Embryonic facial prominence (tissue), 1 donor: ENCODE measurements at regions not wholly inside any gene's neighbourhood (a gene's known extent, or its start where the extent isn't known, plus 50 kb on each side); places are given as distances from the start of the nearest gene placed in this dataset.
A peak's percentile ranks its signal among the peaks of the same experiment; 100 is the strongest.

Experiments
- DNase-seq: peaks from one replicate; pipeline ENCODE4 v3.0.0-alpha.2; 2016; ENCODE audit errors: extremely low spot score

DNA sequence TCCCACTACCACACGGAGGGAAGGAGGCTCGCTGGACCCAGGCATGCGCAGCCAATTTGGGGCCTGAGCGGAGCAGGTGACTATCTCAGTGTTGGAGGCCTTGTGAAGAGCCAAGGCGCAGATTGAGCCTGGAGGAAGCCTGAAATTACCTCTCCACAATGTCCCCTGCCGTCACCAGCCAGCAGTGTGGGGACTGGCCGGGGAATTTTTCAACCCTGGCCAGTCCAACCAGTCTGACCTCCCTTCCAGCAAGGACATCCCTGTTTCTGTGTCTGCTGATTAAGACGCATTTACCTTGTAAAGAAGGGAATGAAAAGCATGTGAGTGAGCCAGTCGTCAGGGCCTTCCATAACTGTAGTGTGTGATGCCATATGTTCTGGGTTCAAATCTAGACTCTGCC, 198.1 kb upstream of the IRX3 start:
- no peak for DNase-seq

DNA sequence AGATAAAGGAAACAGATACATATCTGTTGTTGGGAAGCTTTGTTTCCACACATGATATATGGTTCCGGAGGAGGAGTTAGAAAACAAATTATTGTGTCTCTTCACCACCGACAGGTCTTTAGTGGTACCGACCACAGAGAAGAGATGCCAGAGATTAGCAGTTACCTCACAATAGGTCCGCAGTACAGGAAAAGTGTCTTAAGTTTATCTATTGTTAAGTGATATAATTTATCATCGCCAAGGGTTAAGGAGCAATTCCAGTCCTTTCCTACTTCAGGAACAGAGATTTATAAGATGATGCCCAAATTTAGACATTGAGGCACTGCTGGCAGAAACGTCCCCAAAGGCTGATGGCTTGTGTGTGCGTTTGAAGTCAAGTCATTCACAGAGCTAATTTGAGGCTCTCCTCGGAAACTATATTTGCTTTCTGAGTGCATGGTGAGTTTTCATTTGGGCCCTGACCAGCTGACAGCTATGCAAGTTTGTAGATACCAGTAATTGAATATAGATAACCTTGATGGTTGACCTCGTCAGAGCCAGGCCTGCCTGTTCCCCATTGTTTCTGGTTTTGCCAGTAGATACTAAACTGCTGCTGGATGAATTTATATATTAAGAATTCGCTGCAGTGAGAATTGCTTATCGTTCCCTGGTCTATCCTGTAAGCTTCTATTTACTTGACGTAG, 196.4 kb upstream of the IRX3 start:
- no peak for DNase-seq

DNA sequence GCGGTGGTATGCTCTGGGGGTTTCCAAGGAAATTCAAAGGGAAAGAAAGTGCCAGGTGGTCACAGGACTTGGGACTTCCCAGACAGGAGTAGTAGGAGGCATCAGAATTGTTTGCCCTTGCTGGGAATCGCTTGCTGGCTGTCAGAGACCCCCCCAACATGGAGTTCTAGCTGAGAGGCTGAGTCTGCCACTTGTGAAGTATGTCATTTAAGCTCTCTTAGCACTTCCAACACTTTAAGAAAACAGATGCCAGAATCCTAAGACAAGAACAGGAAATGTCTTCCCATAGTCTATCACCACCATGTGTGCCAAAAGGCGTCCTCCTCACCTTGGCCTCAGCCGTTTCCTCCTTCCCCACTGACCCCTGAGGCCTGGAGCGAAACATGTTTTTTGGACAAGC, 193.8 kb upstream of the IRX3 start:
- no peak for DNase-seq

DNA sequence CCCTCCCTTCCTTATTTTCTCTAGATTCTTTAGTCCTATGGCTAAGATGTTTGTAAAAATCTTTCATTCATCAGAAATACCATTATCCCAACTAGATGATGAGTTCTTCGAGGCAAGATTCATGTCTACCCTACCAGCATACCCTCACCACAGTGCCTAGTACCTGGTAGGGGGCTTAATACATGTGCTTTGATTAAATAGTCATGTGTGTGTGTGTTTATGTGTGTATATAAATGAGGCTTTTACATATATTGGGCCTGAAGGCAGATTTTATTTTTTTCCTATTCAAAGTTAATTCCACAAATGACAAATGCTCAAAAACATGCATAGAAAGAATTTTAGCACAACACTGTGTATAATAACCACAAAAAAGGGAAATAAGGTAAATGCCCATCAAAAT, 193.0 kb upstream of the IRX3 start:
- DNase-seq: no peak

DNA sequence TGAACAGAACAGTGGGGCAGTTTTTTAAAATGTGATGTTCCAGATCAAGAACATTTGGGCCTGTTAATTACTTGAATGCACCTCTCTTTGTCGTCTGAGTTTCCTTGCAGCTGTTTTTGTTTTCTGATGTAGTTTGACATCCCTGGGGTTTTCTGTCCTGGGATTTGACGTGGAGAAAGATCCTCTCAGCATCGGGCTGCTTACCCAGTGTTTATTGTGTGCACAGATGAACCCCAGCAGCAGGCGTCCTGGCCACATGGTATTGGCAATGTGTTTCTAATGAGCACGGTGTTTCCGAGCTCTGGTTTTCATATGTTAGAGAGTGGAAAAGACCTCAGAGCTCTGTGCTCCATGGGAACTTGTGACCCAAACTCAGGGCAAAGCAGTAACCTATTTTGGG, 191.1 kb upstream of the IRX3 start:
- DNase-seq: no peak

DNA sequence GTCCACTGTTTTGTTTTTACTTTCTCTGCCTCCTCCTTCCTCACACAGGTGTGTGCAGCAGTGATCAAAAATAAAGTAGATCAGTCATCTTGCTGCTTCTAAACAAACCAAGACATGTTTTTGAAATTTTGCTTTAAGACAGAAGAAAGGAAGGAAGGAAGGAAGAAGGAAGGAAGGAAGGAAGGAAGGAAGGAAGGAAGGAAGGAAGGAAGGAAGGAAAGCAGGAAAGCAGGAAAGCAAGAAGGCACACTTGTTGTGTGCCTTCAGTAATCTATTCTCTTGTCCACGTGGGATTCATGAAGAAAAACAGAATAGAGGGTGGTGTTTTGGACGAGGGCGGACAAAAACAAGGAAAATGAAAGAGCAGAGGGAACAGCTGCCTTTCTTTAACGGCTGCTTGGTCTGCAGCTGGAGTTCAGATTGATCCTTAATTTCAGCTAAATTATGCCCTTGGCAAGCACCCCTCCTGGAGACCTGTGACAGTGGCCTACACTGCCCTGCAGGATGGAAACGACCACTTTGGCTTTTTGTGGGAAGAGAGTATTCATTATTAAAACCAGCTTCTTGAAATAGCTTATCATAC, 188.5 kb upstream of the IRX3 start:
- DNase-seq: no peak

DNA sequence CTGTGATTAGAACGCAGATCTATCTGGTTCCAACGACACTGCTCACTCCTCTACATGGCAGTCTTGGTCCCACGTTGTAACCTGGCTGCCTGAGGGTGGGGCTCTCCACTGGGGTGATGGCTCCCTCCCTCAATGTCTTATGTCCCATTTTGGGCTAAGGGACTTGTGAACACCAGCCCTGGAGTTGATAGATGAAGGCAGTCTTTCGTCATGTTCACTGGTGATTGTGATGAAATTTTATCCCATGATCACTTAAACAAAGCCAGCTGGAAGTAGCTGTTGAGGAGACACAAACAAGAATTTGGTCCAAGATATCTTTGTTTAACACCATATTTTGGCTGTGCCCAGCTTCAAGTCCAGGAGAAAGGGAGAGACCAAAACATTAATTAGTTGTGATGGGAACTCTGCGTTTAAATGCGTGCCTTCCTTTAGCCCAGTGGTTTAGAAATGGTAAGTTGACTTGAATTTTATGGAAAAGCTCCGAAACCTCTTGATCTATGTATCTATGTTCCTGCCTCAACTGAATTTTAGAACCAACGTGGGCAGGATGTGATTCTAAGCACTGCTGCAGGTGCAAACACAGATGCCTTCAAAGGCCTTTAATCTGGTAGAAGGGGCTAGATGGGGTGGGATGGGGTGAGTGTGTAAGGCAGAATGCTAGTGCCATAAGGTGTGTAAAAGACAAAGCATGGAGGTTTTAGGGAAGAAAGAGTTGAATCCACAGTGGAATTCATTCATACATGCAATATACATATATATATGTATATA, 186.8 kb upstream of the IRX3 start:
- DNase-seq: no peak

DNA sequence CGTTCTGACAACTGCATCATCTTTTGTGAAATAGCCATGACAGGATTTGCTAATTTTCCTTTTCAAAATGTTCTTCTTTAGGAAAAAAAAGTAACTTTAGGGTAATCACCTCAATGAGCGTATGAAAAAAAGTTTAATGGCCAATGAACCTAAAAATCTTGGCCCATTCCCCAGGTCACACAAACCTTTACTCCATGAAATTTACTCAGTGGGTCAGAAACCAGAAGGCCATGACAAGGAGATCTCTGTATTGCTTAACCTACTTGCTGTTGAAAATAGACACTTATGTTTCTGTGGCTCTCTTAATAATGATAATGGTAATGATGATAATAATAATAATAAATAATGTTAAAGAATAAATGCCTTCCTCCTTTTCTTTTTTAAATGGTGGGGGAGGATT, 180.8 kb upstream of the IRX3 start:
- DNase-seq: no peak

DNA sequence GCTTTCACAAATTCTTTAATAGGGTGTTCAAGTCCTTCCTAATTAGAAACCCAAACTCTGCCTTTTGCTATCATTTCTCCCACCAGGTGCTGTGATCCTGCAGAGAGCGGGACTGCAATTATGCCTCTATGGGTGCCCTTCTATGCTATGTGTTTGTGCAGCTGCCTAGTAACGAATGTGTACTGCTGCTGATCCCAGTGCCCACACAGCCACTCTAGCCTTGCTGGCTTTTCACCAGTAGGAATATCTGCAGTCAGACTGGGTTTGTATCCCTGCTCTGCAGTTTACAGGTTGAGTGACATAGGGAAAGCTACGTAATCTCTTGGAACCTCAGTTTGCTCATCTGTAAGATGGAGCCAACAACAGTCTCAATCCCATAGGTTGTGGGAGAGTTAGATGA, 179.6 kb upstream of the IRX3 start:
- no peak for DNase-seq

DNA sequence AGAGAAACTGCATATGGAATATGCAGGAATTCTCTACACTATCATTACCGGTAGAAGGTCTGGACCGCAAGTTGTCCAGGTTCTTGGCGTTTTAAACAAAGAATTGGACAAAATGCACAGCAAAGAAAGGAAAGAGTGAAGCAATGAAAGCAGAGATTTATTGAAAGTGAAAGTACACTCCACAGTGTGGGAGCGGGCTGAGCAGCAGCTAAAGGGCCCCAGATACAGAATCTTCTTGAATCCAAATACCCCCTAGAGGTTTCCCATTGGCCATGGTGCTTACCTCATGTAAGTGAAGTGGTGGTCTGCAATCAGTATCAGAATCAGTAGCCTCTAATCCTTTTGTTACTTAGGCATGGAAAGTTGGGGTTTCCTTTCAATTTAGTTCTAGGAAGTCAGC, 178.5 kb upstream of the IRX3 start:
- no peak for DNase-seq

DNA sequence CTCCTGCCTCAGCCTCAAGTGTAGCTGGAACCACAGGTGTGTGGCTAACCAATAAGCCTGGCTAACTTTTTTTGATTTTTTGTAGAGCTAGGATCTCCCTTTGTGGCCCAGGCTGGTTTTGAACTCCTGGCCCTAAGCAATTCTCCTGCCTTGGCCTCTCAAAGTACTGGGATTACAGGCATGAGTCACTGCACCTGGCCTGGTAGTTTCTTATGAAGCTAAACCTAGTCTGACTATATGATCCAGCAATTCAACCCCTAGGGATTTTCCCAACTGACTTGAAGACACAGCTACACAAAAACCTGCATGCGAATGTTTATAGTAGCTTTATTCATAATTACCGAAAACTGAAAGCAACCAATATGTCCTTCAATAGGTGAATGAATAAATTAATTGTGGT, 176.2 kb upstream of the IRX3 start:
- DNase-seq: no peak

DNA sequence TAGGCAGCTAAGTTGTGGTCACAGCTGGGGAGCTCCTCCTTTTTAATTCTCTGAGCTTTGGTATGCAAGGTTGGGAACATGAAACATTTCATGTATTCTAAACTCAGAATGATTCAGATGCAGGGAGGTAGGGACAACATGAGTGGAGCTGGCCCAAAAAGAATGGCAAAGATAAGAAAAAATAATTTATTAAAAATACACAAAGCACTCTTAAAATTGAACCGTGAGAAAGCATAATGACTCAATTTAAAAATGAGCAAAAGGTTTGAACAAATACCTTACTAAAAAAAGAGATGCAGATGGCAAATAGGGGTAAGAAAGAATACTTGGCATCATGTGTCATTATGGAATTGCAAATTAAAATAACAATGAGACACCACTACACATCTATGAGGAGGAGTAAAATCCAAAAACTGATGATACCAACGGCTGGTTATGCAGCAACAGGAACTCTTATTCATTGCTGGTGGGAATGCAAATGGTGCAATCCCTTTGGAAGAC, 175.6 kb upstream of the IRX3 start:
- DNase-seq: no peak

DNA sequence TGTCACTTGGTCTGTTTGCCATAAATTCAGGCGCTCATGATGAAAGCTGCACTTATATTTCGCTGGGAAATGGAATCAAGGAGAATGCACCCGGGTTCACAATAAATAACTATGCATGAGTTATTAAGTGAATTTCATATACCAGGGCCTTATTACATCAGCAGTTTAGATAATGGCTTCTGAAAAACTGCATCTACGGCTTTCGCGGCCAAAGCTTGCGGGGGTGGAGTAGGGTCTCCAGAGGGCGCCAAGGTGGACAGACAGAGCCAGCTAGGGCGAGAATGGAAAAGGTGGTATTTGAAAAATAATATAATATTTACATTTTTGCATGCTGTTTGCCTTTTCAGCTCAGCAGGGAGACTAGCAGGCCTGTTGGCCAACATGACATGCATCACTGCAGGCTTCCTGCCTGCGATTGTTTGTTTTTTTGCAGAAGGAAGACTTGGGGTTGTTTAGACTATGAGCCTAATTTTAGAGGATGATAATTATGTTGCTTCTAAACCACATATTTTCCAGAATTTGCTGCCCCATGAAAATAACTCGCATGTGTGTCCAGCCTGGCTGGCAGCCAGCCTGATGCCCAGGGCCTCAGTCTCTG, 173.8 kb upstream of the IRX3 start:
- no peak for DNase-seq

DNA sequence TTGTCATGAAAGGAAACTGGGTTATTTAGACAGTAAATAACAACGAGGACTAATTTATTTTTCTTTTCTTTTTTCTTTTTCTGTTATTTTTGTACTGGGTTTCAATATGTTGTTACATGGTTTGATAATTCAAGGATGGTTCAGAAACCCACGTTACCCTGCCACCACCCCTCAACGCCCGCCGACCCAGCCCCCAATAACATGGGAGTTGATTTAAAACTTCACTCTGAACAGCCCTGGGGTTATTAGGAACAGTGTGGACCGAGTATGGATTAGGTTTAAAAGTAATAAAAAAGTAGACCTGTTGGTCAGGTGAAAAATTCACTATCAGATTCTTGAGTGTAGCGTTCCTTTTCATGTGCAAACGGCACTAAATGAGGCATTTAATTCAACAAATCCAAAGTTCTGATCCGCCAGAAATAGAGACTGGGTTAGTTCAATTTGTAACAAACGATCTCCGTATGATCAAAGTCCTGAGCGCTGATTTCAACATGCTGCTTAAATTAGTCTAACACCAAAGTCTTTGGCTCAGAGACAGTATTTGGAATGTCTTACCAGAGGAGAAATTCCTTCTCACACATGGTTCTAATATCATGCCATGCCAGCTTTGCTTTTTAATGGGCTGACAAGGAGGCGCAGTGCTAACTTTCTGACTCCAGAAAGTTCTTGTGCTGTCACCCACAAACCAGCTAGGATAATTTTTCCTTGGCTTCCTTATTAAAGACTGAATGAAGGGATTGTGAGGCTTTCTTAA, 173.1 kb upstream of the IRX3 start:
- DNase-seq: peak; percentile 59

DNA sequence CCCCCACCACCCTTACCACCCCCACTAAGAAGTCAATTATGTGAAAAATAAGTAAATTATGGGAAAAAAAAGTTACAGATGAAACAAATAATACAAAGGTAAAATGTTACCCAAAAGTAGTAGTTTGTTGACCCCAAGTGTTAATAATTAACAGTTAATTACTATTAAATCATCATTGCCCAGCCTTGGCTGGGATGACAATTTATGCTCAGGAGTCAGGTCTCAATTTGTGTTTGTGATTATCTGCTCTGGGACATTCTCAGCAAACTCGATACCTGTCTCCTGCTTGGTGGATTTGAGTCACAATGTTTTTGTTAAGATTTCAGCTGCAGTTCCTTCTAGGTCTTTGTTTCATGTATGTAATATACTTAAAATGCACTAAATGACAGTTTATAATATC, 172.3 kb upstream of the IRX3 start:
- no peak for DNase-seq

DNA sequence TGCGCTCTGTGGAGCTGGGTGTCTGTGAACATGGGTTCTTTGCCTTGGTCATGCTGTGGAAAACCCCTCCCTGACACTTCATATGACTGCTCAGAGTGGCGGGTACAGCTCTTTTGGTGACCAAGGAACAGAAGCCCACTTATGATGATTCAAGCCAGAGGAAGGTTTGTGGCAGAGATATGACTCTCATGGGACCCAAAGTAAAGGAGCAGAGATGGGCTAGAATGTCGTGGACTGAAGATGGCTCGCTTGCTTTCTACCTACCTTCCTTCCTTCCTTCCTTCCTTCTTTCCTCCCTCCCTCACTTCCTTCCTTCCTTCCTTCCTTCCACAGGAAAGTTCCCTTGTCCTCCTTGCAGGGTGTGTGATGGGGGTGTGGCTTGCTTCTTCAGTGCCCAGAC, 169.7 kb upstream of the IRX3 start:
- no peak for DNase-seq

DNA sequence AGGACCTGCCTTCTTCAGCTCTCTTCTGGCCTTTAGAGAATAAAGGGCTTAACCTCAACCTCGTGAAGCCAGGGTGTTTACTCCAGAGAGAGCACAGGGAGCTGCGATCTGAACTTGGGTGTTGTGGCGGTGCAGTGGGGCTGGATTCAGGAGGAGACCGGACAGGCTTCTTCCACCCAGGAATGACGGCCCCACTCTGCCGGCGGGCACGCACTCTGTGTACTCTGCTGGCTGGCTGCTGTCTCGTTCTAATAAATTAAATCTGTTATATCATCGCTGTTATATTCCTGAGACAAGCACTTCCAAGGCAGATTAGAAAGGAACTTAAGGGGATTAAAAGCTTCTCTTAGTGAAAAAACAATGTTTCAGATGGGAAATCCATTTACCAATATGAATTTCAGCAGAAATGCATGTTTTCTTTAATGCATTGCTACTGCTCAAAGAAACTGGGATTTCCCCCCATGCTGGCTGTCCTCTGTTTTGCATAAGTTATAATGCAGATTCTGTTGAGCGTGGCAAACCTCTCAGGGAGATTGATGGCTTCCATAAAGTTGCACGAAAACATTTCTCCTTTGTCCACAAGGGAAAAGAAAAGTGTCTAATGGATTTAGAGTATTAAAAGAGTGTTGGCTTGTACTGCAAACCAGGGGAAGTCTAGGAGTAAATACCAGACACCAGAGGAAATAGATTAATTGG, 168.6 kb upstream of the IRX3 start:
- no peak for DNase-seq

DNA sequence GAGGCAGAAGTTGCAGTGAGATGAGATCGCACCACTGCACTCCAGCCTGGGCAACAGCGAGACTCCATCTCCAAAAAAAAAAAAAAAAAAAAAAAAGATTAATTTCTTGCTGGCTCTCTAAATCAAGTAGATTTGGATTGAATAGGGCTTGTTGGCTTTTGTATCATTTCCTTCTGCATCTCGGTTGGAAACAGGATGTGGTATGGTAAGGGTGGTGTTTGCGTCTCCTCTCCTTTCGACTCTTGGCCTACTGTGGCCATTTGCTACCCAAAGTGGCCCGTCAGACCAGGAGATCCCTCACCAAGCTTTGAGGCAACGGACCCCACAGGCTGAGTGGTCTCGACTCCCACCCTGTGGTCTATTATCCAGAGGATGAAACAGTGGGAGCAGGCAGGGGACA, 168.0 kb upstream of the IRX3 start:
- no peak for DNase-seq

DNA sequence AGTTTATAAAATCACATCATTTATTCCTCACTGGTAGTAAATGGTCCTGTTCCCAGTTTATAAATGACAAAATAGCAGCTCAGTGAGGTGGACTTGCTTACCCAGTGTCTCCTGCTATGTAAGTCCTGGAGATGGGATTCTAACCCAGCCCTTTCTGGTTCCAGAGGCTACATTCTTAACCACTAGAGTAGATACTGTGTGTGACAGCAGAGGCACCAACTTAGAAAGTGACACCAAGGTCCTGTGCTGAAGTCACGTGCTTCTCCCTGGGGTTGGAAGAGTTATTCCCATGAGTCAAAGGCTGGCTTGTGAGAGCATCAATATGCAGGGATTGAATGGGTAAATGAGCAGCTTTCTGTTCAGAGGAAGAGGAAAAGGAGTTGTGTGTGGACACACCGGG, 167.3 kb upstream of the IRX3 start:
- no peak for DNase-seq

DNA sequence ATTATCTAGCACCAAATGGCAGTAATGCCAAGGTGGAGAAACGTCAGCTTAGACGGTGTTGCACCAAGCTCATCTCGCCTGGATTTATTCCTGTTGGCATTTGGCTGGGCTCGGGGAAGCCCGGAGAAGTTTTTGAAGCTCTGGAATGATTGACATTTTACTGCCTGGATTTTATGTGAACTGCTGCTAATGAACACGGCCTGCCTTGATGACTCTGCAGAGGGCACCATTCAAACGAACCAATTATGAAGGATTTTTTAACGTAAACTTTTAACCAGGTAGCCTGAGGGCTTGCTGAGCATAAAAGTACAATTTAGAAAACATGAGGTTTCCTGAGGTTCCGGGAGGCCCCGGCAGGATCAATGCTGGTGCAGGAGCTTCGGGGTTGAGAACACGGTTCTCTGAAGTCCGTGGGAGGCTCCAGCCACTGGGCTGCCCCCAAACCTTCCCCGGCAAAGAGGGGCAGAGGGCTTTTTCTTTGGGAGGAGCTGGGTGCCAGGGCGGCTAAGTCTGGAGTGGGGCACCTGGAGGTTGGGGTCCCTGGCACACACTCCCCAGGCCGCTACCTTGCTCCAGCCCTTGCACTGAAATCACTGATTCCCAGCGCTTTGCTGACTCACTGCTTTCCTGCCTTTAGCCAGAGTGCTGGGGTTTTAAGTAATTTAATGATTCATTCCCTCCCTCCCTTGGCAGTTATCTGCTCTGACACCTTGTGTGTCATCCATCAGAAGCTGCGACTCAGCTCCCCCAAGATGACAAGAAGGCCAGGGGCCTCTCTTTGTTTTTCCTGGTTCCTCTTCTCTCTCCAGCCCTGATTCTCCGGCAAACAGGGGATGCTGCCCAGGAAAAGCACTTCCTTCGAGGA, 161.2 kb upstream of the IRX3 start:
- DNase-seq: no peak
